T47D (cell line): ENCODE measurements at regions not wholly inside any gene's neighbourhood (a gene's known extent, or its start where the extent isn't known, plus 50 kb on each side); places are given as distances from the start of the nearest gene placed in this dataset.

ENCODE experiments used
- DNase-seq, 2 experiments: peaks; one replicate each; pipeline versions ENCODE4 v3.0.0 to v3.0.0-alpha.2; 2011 to 2012; ENCODE audit warnings: low read depth in 1 of 2, low spot score in 1 of 2
- JUND ChIP-seq: IDR thresholded peaks from 2 replicates; pipeline ENCODE4 v1.6.1; 2012; ENCODE audit warnings: low read depth
- in situ Hi-C: cut with HindIII; loops from 2 replicates; pipeline ENCODE4 v1.10.0; 2016; ENCODE audit warnings: low sequenced_read_pairs, low pct_unique_long_range_greater_than_20kb

GRCh38 chr16:86998196-86999001 lies 318.8 kb downstream of the C16orf95 start:
- no peak for DNase-seq
- TF ChIP-seq JUND = no peak
- in situ Hi-C loops = no loop called here

- no peak for DNase-seq
- no peak for TF ChIP-seq JUND
- in situ Hi-C loops = no loop called here
Observed at GRCh38 chr16:87000001-87000400, 317.2 kb downstream of the C16orf95 start.

GRCh38 chr16:87002717-87003413 lies 314.3 kb downstream of the C16orf95 start:
- no peak for TF ChIP-seq JUND
- no peak for DNase-seq
- in situ Hi-C loops = no loop called here

- no peak for TF ChIP-seq JUND
- in situ Hi-C loops = no loop called here
- DNase-seq = no peak
Observed at GRCh38 chr16:87003414-87003755, 313.8 kb downstream of the C16orf95 start.

GRCh38 chr16:87006021-87006420 lies 311.2 kb downstream of the C16orf95 start:
- in situ Hi-C loops = no loop called here
- no peak for TF ChIP-seq JUND

GRCh38 chr16:87006789-87007745 lies 310.1 kb downstream of the C16orf95 start:
- no peak for DNase-seq
- in situ Hi-C loops = no loop called here
- TF ChIP-seq JUND = no peak

More at GRCh38 chr16:87006021-87006420, 311.2 kb downstream of the C16orf95 start:
- no peak for DNase-seq

GRCh38 chr16:87007907-87008306 lies 309.3 kb downstream of the C16orf95 start:
- in situ Hi-C loops = no loop called here
- no peak for TF ChIP-seq JUND

GRCh38 chr16:87008664-87009063 lies 308.5 kb downstream of the C16orf95 start:
- DNase-seq = no peak
- in situ Hi-C loops = no loop called here
- TF ChIP-seq JUND = no peak

More at GRCh38 chr16:87007907-87008306, 309.3 kb downstream of the C16orf95 start:
- no peak for DNase-seq

- DNase-seq = no peak
- TF ChIP-seq JUND = no peak
- in situ Hi-C loops = no loop called here
Observed at GRCh38 chr16:87012954-87013938, 303.9 kb downstream of the C16orf95 start.

GRCh38 chr16:87014112-87014511 lies 303.1 kb downstream of the C16orf95 start:
- no peak for TF ChIP-seq JUND
- in situ Hi-C loops = no loop called here
- no peak for DNase-seq

GRCh38 chr16:87015021-87015420 lies 302.2 kb downstream of the C16orf95 start:
- TF ChIP-seq JUND = no peak
- in situ Hi-C loops = no loop called here
- no peak for DNase-seq
